Left ventricle myocardium superior (tissue), 1 donor: ENCODE measurements at regions not wholly inside any gene's neighbourhood (a gene's known extent, or its start where the extent isn't known, plus 50 kb on each side); places are given as distances from the start of the nearest gene placed in this dataset.
A peak's percentile ranks its signal among the peaks of the same experiment; 100 is the strongest.

Experiments used
- ATAC-seq: fragments of 200-7000 bp; cut with Tn5 transposase; one replicate; pipeline ENCODE4 v1.9.1; 2020; ENCODE audit warnings: mild to moderate bottlenecking, moderate library complexity
- DNase-seq: peaks from one replicate; pipeline ENCODE4 v3.0.0-alpha.2; 2020
- intact Hi-C: fragments of 100-400 bp; cut with micrococcal nuclease; formaldehyde crosslinking; loops from one replicate; pipeline ENCODE4 v1.11.0; 2022
- donor health status: DM: no; HTN: yes; CAD: no; lungs with severe emphysema.

- DNase-seq: no peak
- ATAC-seq: no peak
- intact Hi-C loops: no loop called here
Measured at GRCh38 chr3:72698154-72698917, 149.9 kb downstream of the SHQ1 start.

GRCh38 chr3:72697717-72698116 is 150.5 kb downstream of the SHQ1 start:
- ATAC-seq (no peak), DNase-seq (no peak)
- intact Hi-C loops: no loop called here

- no peak for DNase-seq
- intact Hi-C loops: no loop called here
- no peak for ATAC-seq
Measured at GRCh38 chr3:72696815-72697214, 151.4 kb downstream of the SHQ1 start.

GRCh38 chr3:72694398-72694797 is 153.8 kb downstream of the SHQ1 start:
- no peak for DNase-seq
- intact Hi-C loops: no loop called here
- no peak for ATAC-seq

GRCh38 chr3:72692990-72693389 is 155.3 kb downstream of the SHQ1 start:
- DNase-seq: no peak
- ATAC-seq: no peak
- intact Hi-C loops: no loop called here

- DNase-seq (no peak), ATAC-seq (no peak)
- intact Hi-C loops: no loop called here
Measured at GRCh38 chr3:72690629-72691028, 157.6 kb downstream of the SHQ1 start.

GRCh38 chr3:72682936-72683452 is 165.3 kb downstream of the SHQ1 start:
- DNase-seq (no peak), ATAC-seq (no peak)
- intact Hi-C loops: no loop called here

- DNase-seq (no peak), ATAC-seq (no peak)
- intact Hi-C loops: no loop called here
Measured at GRCh38 chr3:72681598-72681997, 166.6 kb downstream of the SHQ1 start.

- DNase-seq (no peak), ATAC-seq (no peak)
- intact Hi-C loops: no loop called here
Measured at GRCh38 chr3:72680766-72681165, 167.5 kb downstream of the SHQ1 start.

- intact Hi-C loops: no loop called here
- no peak for ATAC-seq
- DNase-seq: no peak
Measured at GRCh38 chr3:72679540-72680198, 168.6 kb downstream of the SHQ1 start.

GRCh38 chr3:72678867-72679266 is 169.4 kb downstream of the SHQ1 start:
- intact Hi-C loops: no loop called here
- DNase-seq (no peak), ATAC-seq (no peak)

- DNase-seq (no peak), ATAC-seq (no peak)
- intact Hi-C loops: no loop called here
Measured at GRCh38 chr3:72678380-72678779, 169.9 kb downstream of the SHQ1 start.

- no peak for ATAC-seq
- intact Hi-C loops: no loop called here
- DNase-seq: no peak
Measured at GRCh38 chr3:72675243-72675642, 173.0 kb downstream of the SHQ1 start.

GRCh38 chr3:72673011-72673771 is 175.1 kb downstream of the SHQ1 start:
- ATAC-seq: no peak
- DNase-seq: no peak
- intact Hi-C loops: no loop called here

- intact Hi-C loops: loop anchor here (10.0 kb wide), 1 partner anchor 146 kb away; no protein-coding TSS in a partner anchor
- no peak for ATAC-seq
Measured at GRCh38 chr3:72669224-72669623, 179.0 kb downstream of the SHQ1 start.

GRCh38 chr3:72666447-72666755 is 181.8 kb downstream of the SHQ1 start:
- ATAC-seq (no peak), DNase-seq (no peak)
- intact Hi-C loops: loop anchor here (10.0 kb wide), 1 partner anchor 148 kb away; no protein-coding TSS in a partner anchor

More at GRCh38 chr3:72669224-72669623, 179.0 kb downstream of the SHQ1 start:
- no peak for DNase-seq

- ATAC-seq: peak; percentile 35
- DNase-seq: no peak
- intact Hi-C loops: loop anchor here (10.0 kb wide), 1 partner anchor 149 kb away; no protein-coding TSS in a partner anchor
Measured at GRCh38 chr3:72665701-72666446, 182.4 kb downstream of the SHQ1 start.

- intact Hi-C loops: loop anchor here (10.0 kb wide), 1 partner anchor 150 kb away; no protein-coding TSS in a partner anchor
- DNase-seq (no peak), ATAC-seq (no peak)
Measured at GRCh38 chr3:72665103-72665502, 183.1 kb downstream of the SHQ1 start.
